Ishikawa (cell line): ENCODE measurements at regions not wholly inside any gene's neighbourhood (a gene's known extent, or its start where the extent isn't known, plus 50 kb on each side); places are given as distances from the start of the nearest gene placed in this dataset.

Source experiments
- CEBPB ChIP-seq: IDR thresholded peaks from 2 replicates; pipeline ENCODE4 v1.6.1; 2012
- CREB1 ChIP-seq: IDR thresholded peaks from 2 replicates; pipeline ENCODE4 v1.6.1; 2012; ENCODE audit warnings: low read depth
- EGR1 ChIP-seq: IDR thresholded peaks from 2 replicates; pipeline ENCODE4 v1.6.1; 2012
- EP300 ChIP-seq: IDR thresholded peaks from 2 replicates; pipeline ENCODE4 v1.6.1; 2012; ENCODE audit warnings: borderline replicate concordance
- FOXM1 ChIP-seq: IDR thresholded peaks from 2 replicates; pipeline ENCODE4 v1.6.1; 2012; ENCODE audit warnings: low read depth, borderline replicate concordance
- MAX ChIP-seq: IDR thresholded peaks from 2 replicates; pipeline ENCODE4 v1.6.1; 2012
- NFIC ChIP-seq: IDR thresholded peaks from 2 replicates; pipeline ENCODE4 v1.6.1; 2012
- RAD21 ChIP-seq: IDR thresholded peaks from 2 replicates; pipeline ENCODE4 v1.6.1; 2012; ENCODE audit warnings: low read depth
- TAF1 ChIP-seq: IDR thresholded peaks from 2 replicates; pipeline ENCODE4 v1.6.1; 2012; ENCODE audit warnings: low read depth, mild to moderate bottlenecking
- TCF12 ChIP-seq: IDR thresholded peaks from 2 replicates; pipeline ENCODE4 v1.6.1; 2012; ENCODE audit warnings: low read depth
- TEAD4 ChIP-seq: IDR thresholded peaks from 2 replicates; pipeline ENCODE4 v1.6.1; 2012
- YY1 ChIP-seq: IDR thresholded peaks from 2 replicates; pipeline ENCODE4 v1.6.1; 2012; ENCODE audit warnings: low read depth
- ZBTB7A ChIP-seq: IDR thresholded peaks from 2 replicates; pipeline ENCODE4 v1.6.1; 2012; ENCODE audit warnings: low read depth
- TF ChIP-seq, protein P1 (sequence below): IDR thresholded peaks from 2 replicates; pipeline ENCODE4 v1.6.1; 2012; ENCODE audit warnings: low read depth, mild to moderate bottlenecking
- TF ChIP-seq, protein P2 (sequence below): IDR thresholded peaks from 2 replicates; pipeline ENCODE4 v1.6.1; 2012

GRCh38 chr10:2488446-2489005 lies 578.8 kb upstream of the PFKP start:
- TF ChIP-seq EGR1 (no peak), TEAD4 (no peak), MAX (no peak), EP300 (no peak), FOXM1 (no peak)
- TF ChIP-seq, protein P1, sequence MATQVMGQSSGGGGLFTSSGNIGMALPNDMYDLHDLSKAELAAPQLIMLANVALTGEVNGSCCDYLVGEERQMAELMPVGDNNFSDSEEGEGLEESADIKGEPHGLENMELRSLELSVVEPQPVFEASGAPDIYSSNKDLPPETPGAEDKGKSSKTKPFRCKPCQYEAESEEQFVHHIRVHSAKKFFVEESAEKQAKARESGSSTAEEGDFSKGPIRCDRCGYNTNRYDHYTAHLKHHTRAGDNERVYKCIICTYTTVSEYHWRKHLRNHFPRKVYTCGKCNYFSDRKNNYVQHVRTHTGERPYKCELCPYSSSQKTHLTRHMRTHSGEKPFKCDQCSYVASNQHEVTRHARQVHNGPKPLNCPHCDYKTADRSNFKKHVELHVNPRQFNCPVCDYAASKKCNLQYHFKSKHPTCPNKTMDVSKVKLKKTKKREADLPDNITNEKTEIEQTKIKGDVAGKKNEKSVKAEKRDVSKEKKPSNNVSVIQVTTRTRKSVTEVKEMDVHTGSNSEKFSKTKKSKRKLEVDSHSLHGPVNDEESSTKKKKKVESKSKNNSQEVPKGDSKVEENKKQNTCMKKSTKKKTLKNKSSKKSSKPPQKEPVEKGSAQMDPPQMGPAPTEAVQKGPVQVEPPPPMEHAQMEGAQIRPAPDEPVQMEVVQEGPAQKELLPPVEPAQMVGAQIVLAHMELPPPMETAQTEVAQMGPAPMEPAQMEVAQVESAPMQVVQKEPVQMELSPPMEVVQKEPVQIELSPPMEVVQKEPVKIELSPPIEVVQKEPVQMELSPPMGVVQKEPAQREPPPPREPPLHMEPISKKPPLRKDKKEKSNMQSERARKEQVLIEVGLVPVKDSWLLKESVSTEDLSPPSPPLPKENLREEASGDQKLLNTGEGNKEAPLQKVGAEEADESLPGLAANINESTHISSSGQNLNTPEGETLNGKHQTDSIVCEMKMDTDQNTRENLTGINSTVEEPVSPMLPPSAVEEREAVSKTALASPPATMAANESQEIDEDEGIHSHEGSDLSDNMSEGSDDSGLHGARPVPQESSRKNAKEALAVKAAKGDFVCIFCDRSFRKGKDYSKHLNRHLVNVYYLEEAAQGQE, result no peak

GRCh38 chr10:2487921-2488320 lies 579.4 kb upstream of the PFKP start:
- TF ChIP-seq YY1, result no peak
- no peak for TF ChIP-seq FOXM1
- no peak for TF ChIP-seq TCF12

GRCh38 chr10:2478656-2479055 lies 588.7 kb upstream of the PFKP start:
- TF ChIP-seq TCF12 (no peak), EGR1 (no peak), CREB1 (no peak), TEAD4 (no peak), YY1 (no peak)
- TF ChIP-seq, protein P2, sequence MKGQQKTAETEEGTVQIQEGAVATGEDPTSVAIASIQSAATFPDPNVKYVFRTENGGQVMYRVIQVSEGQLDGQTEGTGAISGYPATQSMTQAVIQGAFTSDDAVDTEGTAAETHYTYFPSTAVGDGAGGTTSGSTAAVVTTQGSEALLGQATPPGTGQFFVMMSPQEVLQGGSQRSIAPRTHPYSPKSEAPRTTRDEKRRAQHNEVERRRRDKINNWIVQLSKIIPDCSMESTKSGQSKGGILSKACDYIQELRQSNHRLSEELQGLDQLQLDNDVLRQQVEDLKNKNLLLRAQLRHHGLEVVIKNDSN, result no peak

- TF ChIP-seq CREB1 (no peak), YY1 (no peak), TAF1 (no peak)
Measured at GRCh38 chr10:2476812-2477553, 590.4 kb upstream of the PFKP start.

DNA sequence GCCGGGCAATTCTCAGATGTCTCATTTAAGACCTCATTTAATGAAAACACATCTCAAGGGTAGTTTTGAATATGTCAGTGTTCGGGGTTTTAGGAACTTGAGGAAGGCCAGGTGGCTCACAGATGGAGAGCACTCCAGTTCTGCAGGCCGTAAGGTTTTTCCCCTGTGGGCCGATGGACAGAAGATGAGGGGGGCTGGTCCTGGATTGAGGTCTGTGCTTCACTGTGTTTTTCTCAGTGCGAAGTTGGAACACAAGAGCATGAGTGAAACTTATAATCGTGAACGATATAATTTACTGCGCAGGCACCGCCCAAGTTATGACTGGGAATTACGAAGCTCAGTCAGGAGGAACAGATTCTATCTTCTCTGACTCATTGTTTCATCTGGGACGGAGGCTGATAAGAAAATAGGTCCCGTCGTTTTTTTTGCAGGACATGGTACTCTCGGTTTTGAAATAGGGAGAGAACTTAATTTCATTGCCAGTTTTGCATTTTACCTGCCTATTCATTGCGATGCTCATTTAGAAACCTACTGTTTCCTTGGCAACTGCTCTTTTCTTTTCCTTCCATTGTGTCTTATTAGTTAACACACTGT lies 591.0 kb upstream of the PFKP start:
- TF ChIP-seq FOXM1 (no peak), RAD21 (no peak), ZBTB7A (no peak), EGR1 (no peak), TAF1 (no peak), CEBPB (no peak), NFIC (no peak)
- TF ChIP-seq, protein P1, result no peak
- TF ChIP-seq, protein P2, result no peak

GRCh38 chr10:2475711-2476217 lies 591.6 kb upstream of the PFKP start:
- no peak for TF ChIP-seq TEAD4
- TF ChIP-seq TCF12, result no peak
- no peak for TF ChIP-seq EP300

- no peak for TF ChIP-seq TAF1
- no peak for TF ChIP-seq FOXM1
- TF ChIP-seq CEBPB, result no peak
- TF ChIP-seq TCF12, result no peak
- no peak for TF ChIP-seq EP300
- TF ChIP-seq YY1, result no peak
- TF ChIP-seq RAD21, result no peak
- no peak for TF ChIP-seq TEAD4
- TF ChIP-seq MAX, result no peak
- TF ChIP-seq EGR1, result no peak
- TF ChIP-seq, protein P1, result no peak
- TF ChIP-seq, protein P2, result no peak
- no peak for TF ChIP-seq CREB1
- TF ChIP-seq ZBTB7A, result no peak
- TF ChIP-seq NFIC, result no peak
Measured at GRCh38 chr10:2471811-2472210, 595.5 kb upstream of the PFKP start.
